Caco-2 (cell line): ENCODE measurements at regions not wholly inside any gene's neighbourhood (a gene's known extent, or its start where the extent isn't known, plus 50 kb on each side); places are given as distances from the start of the nearest gene placed in this dataset.

ENCODE experiments used
- BruUV-seq: library from RNA; stranded (reverse); fragments of 400-500 nt; replicated peaks from 2 replicates; lab custom pipeline; 2021; lab: Mats Ljungman, UMichigan
- CTCF ChIA-PET: fragments of 300-600 bp; sonication (Branson Sonifier 250); formaldehyde crosslinking; loops from one replicate; lab custom pipeline; 2022; ENCODE audit warnings: antibody characterized with exemption; lab: Charles Lee
- POLR2A ChIA-PET: fragments of 300-600 bp; sonication (Branson Sonifier 250); formaldehyde crosslinking; loops from one replicate; lab custom pipeline; 2022; ENCODE audit warnings: antibody characterized with exemption; lab: Charles Lee
- DNase-seq, 2 experiments: peaks; one replicate each; pipeline versions ENCODE4 v3.0.0 to v3.0.0-alpha.2; 2020 to 2022
- H3K27me3 ChIP-seq: replicated peaks from 2 replicates; pipeline ENCODE4 v1.6.0; 2011; ENCODE audit warnings: low read length; ENCODE audit not compliant: control insufficient read depth, insufficient read depth
- H3K36me3 ChIP-seq: 2 replicates; pipeline ENCODE4 v1.5.1; 2011; ENCODE audit warnings: low read length; ENCODE audit not compliant: control insufficient read depth, insufficient read depth
- H3K4me1 ChIP-seq: fragments of 250-450 bp; sonication (Bioruptor Pico); 2 replicates; pipeline ENCODE4 v1.5.1; 2020; ENCODE audit warnings: mild to moderate bottlenecking
- H3K4me3 ChIP-seq: 2 replicates; pipeline ENCODE4 v1.5.1; 2011; ENCODE audit warnings: low read depth, mild to moderate bottlenecking, control low read depth, low read length
- H3K9me3 ChIP-seq: fragments of 250-450 bp; sonication (Bioruptor Pico); 2 replicates; pipeline ENCODE4 v1.5.1; 2020; ENCODE audit warnings: mild to moderate bottlenecking, moderate library complexity
- H3K27ac Mint-ChIP-seq: one replicate; pipeline ENCODE4 v1.8.0; 2022; ENCODE audit warnings: mixed read lengths; ENCODE audit not compliant: unreplicated experiment
- H3K27me3 Mint-ChIP-seq: one replicate; pipeline ENCODE4 v1.8.0; 2022; ENCODE audit warnings: mixed read lengths; ENCODE audit not compliant: insufficient read depth, unreplicated experiment
- H3K36me3 Mint-ChIP-seq: one replicate; pipeline ENCODE4 v1.8.0; 2022; ENCODE audit warnings: mild to moderate bottlenecking, mixed read lengths; ENCODE audit not compliant: insufficient read depth, unreplicated experiment
- H3K4me1 Mint-ChIP-seq: one replicate; pipeline ENCODE4 v1.8.0; 2022; ENCODE audit warnings: low read depth, mixed read lengths; ENCODE audit not compliant: unreplicated experiment
- H3K4me3 Mint-ChIP-seq: one replicate; pipeline ENCODE4 v1.8.0; 2022; ENCODE audit warnings: mild to moderate bottlenecking, moderate library complexity, mixed read lengths; ENCODE audit not compliant: unreplicated experiment
- H3K9me3 Mint-ChIP-seq: one replicate; pipeline ENCODE4 v1.8.0; 2022; ENCODE audit warnings: mixed read lengths; ENCODE audit not compliant: unreplicated experiment
- CTCF ChIP-seq, 2 experiments: fragments of 200-600 bp in 1 of 2; IDR thresholded peaks; 1 replicate in 1 of 2; 2 replicates in 1 of 2; pipeline versions ENCODE4 v1.5.1 to v1.8.0; 2011 to 2022; ENCODE audit warnings: antibody characterized with exemption in 1 of 2, control low read depth in 1 of 2, inconsistent platforms in 1 of 2, low read depth in 1 of 2, low read length in 1 of 2, mild to moderate bottlenecking in 1 of 2, moderate library complexity in 1 of 2; ENCODE audit not compliant: insufficient read depth in 1 of 2, severe bottlenecking in 1 of 2, unreplicated experiment in 1 of 2
- intact Hi-C: fragments of 100-400 bp; cut with micrococcal nuclease; formaldehyde crosslinking; loops from one replicate; pipeline ENCODE4 v1.10.0; 2022; ENCODE audit not compliant: unreplicated experiment

GRCh38 chr1:234718496-234719453 lies 108.8 kb upstream of the IRF2BP2 start:
- peaks cover 92% of the 10 kb centered on the region for H3K4me1 ChIP-seq
- Mint-ChIP-seq H3K27me3 (no peaks in the 10 kb centered on the region), H3K4me1 (peaks cover 87% of the 10 kb centered on the region), H3K4me3 (no peak overlapping the region), H3K27ac (peak overlapping the region; percentile 86), H3K36me3 (no peaks in the 10 kb centered on the region), H3K9me3 (no peaks in the 10 kb centered on the region)
- no peaks in the 10 kb centered on the region for H3K27me3 ChIP-seq
- DNase-seq, result no peak
- H3K9me3 ChIP-seq, result no peaks in the 10 kb centered on the region
- TF ChIP-seq CTCF (IDR thresholded peaks at IDR 0.05; ENCODE audit: insufficient read depth in 1 of 2, low read depth in 1 of 2, low read length in 1 of 2, severe bottlenecking in 1 of 2, unreplicated experiment in 1 of 2), result no peak
- no peaks in the 10 kb centered on the region for H3K36me3 ChIP-seq
- ChIA-PET POLR2A (interaction anchor here (0.6 to 4.0 kb wide), 3 partner anchors 107 to 115 kb away, joined by 5 to 72 read pairs (median 25); partner anchors contain the start of gene IRF2BP2), CTCF (no interaction called here)
- H3K4me3 ChIP-seq, result no peak overlapping the region
- BruUV-seq, result no TSS peak
- intact Hi-C loops, result no loop called here

- ChIA-PET POLR2A (interaction anchor here (0.7 to 3.6 kb wide), 6 partner anchors 7 to 788 kb away, joined by 3 to 72 read pairs (median 5); partner anchors contain the start of genes B3GALNT2 and IRF2BP2), CTCF (interaction anchor here (0.7 to 2.5 kb wide), 13 partner anchors 7 to 376 kb away, joined by 3 to 26 read pairs (median 5); no protein-coding TSS in a partner anchor)
- Histone ChIP-seq H3K4me1 (peaks cover 90% of the 10 kb centered on the region), H3K4me3 (no peak overlapping the region), H3K9me3 (no peaks in the 10 kb centered on the region), H3K27me3 (no peaks in the 10 kb centered on the region), H3K36me3 (no peaks in the 10 kb centered on the region)
- Mint-ChIP-seq H3K9me3 (no peaks in the 10 kb centered on the region), H3K4me1 (peaks cover 80% of the 10 kb centered on the region), H3K27me3 (no peaks in the 10 kb centered on the region), H3K4me3 (peak overlapping the region; percentile 52), H3K36me3 (no peaks in the 10 kb centered on the region), H3K27ac (peak overlapping the region; percentile 86)
- TF ChIP-seq CTCF (IDR thresholded peaks at IDR 0.05; ENCODE audit: insufficient read depth in 1 of 2, low read depth in 1 of 2, low read length in 1 of 2, severe bottlenecking in 1 of 2, unreplicated experiment in 1 of 2), result no peak
- BruUV-seq, result TSS peak; percentile 44
- intact Hi-C loops, result loop anchor here (1.0 kb wide), 4 partner anchors 51 to 246 kb away; no protein-coding TSS in a partner anchor
- DNase-seq, result peak in 1 of 2 experiments; percentile 49
Observed at GRCh38 chr1:234716908-234717375, 107.0 kb upstream of the IRF2BP2 start.
